ENCODE measurements at regions not wholly inside any gene's neighbourhood (a gene's known extent, or its start where the extent isn't known, plus 50 kb on each side); places are given as distances from the start of the nearest gene placed in this dataset.
"Not testable (repeated sequence)": the region's sequence is repeated elsewhere in the genome, so short reads cannot be mapped to it uniquely, and the experiment has no call there.

GRCh38 chr3:145294572-145294971 lies 866.4 kb downstream of the PLOD2 start:
- ATAC-seq (no peak), DNase-seq (no peak)
- Histone ChIP-seq H3K4me3 (no peak overlapping the region), H3K27ac (no peak overlapping the region), H3K9me3 (no peaks in the 10 kb centered on the region), H3K4me1 (no peaks in the 10 kb centered on the region), H3K36me3 (replicated peaks in 1 of 2; ENCODE audit: insufficient read depth in 1 of 2, low read depth in 2 of 2) (no peaks in the 10 kb centered on the region), H3K27me3 (no peaks in the 10 kb centered on the region)
- intact Hi-C loops (cut with DNase I), result no loop called here
- TF ChIP-seq POLR2A (IDR thresholded peaks at IDR 0.05), result no peak
- TF ChIP-seq CTCF (IDR thresholded peaks at IDR 0.05), result no peak
- 38 to 47% methylated on average over 1 of the region's 1 CpG for WGBS, 2 donors

GRCh38 chr3:145307272-145307671 lies 853.7 kb downstream of the PLOD2 start:
- ATAC-seq, result no peak
- Histone ChIP-seq H3K4me3 (no peak overlapping the region), H3K27ac (no peak overlapping the region), H3K36me3 (replicated peaks in 1 of 2; ENCODE audit: insufficient read depth in 1 of 2, low read depth in 2 of 2) (no peaks in the 10 kb centered on the region), H3K27me3 (no peaks in the 10 kb centered on the region), H3K9me3 (no peaks in the 10 kb centered on the region), H3K4me1 (no peaks in the 10 kb centered on the region)
- intact Hi-C loops (cut with DNase I), result no loop called here
- TF ChIP-seq CTCF (IDR thresholded peaks at IDR 0.05) (no peak), POLR2A (IDR thresholded peaks at IDR 0.05) (no peak)
- no peak for DNase-seq

GRCh38 chr3:145313751-145314150 lies 847.2 kb downstream of the PLOD2 start:
- DNase-seq, result no peak
- Histone ChIP-seq H3K27ac (no peak overlapping the region), H3K27me3 (no peaks in the 10 kb centered on the region), H3K4me3 (no peak overlapping the region), H3K36me3 (replicated peaks in 1 of 2; ENCODE audit: insufficient read depth in 1 of 2, low read depth in 2 of 2) (no peaks in the 10 kb centered on the region), H3K4me1 (no peaks in the 10 kb centered on the region), H3K9me3 (no peaks in the 10 kb centered on the region)
- intact Hi-C loops (cut with DNase I), result no loop called here
- WGBS, 2 donors, result 70 to 79% methylated on average over 2 of the region's 2 CpGs
- TF ChIP-seq POLR2A (IDR thresholded peaks at IDR 0.05), result no peak
- no peak for TF ChIP-seq CTCF (IDR thresholded peaks at IDR 0.05)
- ATAC-seq, result no peak

- H3K9me3 ChIP-seq; H3K36me3 ChIP-seq (replicated peaks in 1 of 2; ENCODE audit: insufficient read depth in 1 of 2, low read depth in 2 of 2); H3K4me3 ChIP-seq; H3K27ac ChIP-seq; DNase-seq; H3K27me3 ChIP-seq; ATAC-seq; intact Hi-C loops (cut with DNase I); H3K4me1 ChIP-seq: not testable (repeated sequence)
- WGBS, 2 donors, result 39 to 40% methylated on average over 4 of the region's 4 CpGs
Measured at GRCh38 chr3:145316253-145316652, 844.7 kb downstream of the PLOD2 start.

- Histone ChIP-seq H3K4me1 (no peaks in the 10 kb centered on the region), H3K36me3 (replicated peaks in 1 of 2; ENCODE audit: insufficient read depth in 1 of 2, low read depth in 2 of 2) (no peaks in the 10 kb centered on the region), H3K4me3 (no peak overlapping the region), H3K27ac (no peak overlapping the region), H3K27me3 (no peaks in the 10 kb centered on the region), H3K9me3 (no peaks in the 10 kb centered on the region)
- TF ChIP-seq CTCF (IDR thresholded peaks at IDR 0.05) (no peak), POLR2A (IDR thresholded peaks at IDR 0.05) (no peak)
- ATAC-seq (no peak), DNase-seq (no peak)
- intact Hi-C loops (cut with DNase I), result no loop called here
- WGBS, 2 donors, result 11 to 19% methylated on average over 1 of the region's 1 CpG
Measured at GRCh38 chr3:145326666-145327065, 834.3 kb downstream of the PLOD2 start.

GRCh38 chr3:145333427-145333826 lies 827.6 kb downstream of the PLOD2 start:
- H3K4me3 ChIP-seq; DNase-seq; H3K4me1 ChIP-seq; intact Hi-C loops (cut with DNase I); H3K27ac ChIP-seq; ATAC-seq; H3K36me3 ChIP-seq (replicated peaks in 1 of 2; ENCODE audit: insufficient read depth in 1 of 2, low read depth in 2 of 2); H3K27me3 ChIP-seq; H3K9me3 ChIP-seq: not testable (repeated sequence)
- WGBS, 2 donors, result 88 to 93% methylated on average over 5 to 8 of the region's 31 CpGs

Measured in body of pancreas (tissue), 4 donors.